ENCODE measurements at regions not wholly inside any gene's neighbourhood (a gene's known extent, or its start where the extent isn't known, plus 50 kb on each side); places are given as distances from the start of the nearest gene placed in this dataset.
"Not testable (repeated sequence)": the region's sequence is repeated elsewhere in the genome, so short reads cannot be mapped to it uniquely, and the experiment has no call there.

DNA sequence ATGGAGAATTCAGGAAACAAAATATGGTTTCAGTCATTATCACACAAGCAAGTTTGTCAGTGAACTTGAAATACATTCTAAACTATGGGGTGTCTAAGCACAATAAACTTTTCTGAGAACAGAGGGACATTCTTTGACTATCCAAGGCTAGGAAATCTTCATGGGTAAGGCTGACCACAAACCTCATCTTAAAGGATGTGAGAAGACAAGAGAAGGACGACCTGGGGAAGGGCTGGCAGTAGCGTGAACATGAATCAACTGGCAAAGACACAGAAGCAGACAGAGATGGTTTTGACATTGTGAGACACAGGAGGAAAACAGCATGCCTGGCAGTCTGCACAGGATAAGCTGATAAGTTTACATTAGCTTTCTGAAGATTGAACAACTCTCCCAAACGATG lies 752.4 kb upstream of the SLC8A1 start:
- no peaks in the 10 kb centered on the region for H3K9me3 ChIP-seq
- H3K4me3 ChIP-seq, result no peak overlapping the region
- peaks cover 0 to 4% (median 0%) of the 10 kb centered on the region in 4 donors for H3K4me1 ChIP-seq
- no peaks in the 10 kb centered on the region for H3K27me3 ChIP-seq
- WGBS, 5 donors, result 44 to 58% (median 54%) methylated on average over 3 of the region's 3 CpGs
- no peak overlapping the region for H3K27ac ChIP-seq
- H3K36me3 ChIP-seq, result no peaks in the 10 kb centered on the region
- no peak for DNase-seq
- no peak for TF ChIP-seq POLR2AphosphoS5 (IDR thresholded peaks at IDR 0.05)
- TF ChIP-seq POLR2A (IDR thresholded peaks at IDR 0.05), result no peak
- TF ChIP-seq, protein P1, sequence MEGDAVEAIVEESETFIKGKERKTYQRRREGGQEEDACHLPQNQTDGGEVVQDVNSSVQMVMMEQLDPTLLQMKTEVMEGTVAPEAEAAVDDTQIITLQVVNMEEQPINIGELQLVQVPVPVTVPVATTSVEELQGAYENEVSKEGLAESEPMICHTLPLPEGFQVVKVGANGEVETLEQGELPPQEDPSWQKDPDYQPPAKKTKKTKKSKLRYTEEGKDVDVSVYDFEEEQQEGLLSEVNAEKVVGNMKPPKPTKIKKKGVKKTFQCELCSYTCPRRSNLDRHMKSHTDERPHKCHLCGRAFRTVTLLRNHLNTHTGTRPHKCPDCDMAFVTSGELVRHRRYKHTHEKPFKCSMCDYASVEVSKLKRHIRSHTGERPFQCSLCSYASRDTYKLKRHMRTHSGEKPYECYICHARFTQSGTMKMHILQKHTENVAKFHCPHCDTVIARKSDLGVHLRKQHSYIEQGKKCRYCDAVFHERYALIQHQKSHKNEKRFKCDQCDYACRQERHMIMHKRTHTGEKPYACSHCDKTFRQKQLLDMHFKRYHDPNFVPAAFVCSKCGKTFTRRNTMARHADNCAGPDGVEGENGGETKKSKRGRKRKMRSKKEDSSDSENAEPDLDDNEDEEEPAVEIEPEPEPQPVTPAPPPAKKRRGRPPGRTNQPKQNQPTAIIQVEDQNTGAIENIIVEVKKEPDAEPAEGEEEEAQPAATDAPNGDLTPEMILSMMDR (IDR thresholded peaks at IDR 0.05), result no peak
- no peak for TF ChIP-seq EP300 (IDR thresholded peaks at IDR 0.05)
- intact Hi-C loops (cut with DNase I; ENCODE audit: low total_unique reads), result no loop called here

DNA sequence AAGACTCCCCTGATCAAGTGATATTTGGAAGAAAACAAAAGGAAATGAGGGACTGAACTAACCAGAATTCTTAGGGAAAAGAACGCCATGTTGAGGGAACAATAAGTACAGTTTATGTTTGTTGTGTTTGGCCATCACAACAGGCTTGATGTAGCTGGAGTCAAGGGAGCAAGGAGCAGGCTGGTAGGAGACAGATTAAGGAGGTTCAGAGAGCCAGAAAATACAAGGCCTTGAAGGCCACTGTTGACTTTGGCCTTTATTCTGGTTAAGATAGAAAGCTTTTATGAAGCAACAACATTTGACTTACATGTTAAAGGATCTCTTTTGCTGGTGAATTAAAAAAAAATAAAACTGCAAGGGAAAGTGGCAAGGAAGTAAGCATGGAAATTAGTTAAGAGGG lies 754.1 kb upstream of the SLC8A1 start:
- intact Hi-C loops (cut with DNase I; ENCODE audit: low total_unique reads), result no loop called here
- H3K9me3 ChIP-seq, result no peaks in the 10 kb centered on the region
- H3K4me1 ChIP-seq, result peaks cover 0 to 4% (median 0%) of the 10 kb centered on the region in 4 donors
- 33 to 60% (median 40%) methylated on average over 1 of the region's 1 CpG for WGBS, 5 donors
- no peak for TF ChIP-seq POLR2AphosphoS5 (IDR thresholded peaks at IDR 0.05)
- TF ChIP-seq POLR2A (IDR thresholded peaks at IDR 0.05), result no peak
- no peak for TF ChIP-seq EP300 (IDR thresholded peaks at IDR 0.05)
- TF ChIP-seq, protein P1 (IDR thresholded peaks at IDR 0.05), result no peak
- no peaks in the 10 kb centered on the region for H3K27me3 ChIP-seq
- H3K4me3 ChIP-seq, result no peak overlapping the region
- no peaks in the 10 kb centered on the region for H3K36me3 ChIP-seq
- H3K27ac ChIP-seq, result no peak overlapping the region
- DNase-seq, result no peak

DNA sequence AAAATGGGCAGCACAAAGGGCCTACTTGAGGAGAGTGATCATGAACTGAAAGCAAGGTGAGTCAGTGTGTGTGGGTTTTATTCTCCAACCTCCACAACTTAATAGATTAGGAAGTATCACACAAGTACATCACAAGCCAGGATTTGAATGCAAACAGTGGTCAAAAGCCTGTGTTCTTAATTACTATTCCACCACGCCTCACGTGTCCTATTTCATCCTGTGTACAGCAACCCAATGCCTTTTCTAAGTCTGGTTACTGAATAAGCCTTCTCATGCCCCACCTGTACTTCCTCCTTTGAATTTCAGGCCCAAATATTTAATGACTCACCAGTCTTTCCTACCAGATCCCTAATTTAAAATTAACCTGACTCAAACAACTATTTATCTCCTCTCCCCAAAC lies 755.7 kb upstream of the SLC8A1 start:
- DNase-seq, result peak in 1 of 2 donors; percentile 3
- peaks cover 0 to 4% (median 0%) of the 10 kb centered on the region in 4 donors for H3K4me1 ChIP-seq
- H3K27ac ChIP-seq, result no peak overlapping the region
- H3K9me3 ChIP-seq, result no peaks in the 10 kb centered on the region
- H3K36me3 ChIP-seq, result no peaks in the 10 kb centered on the region
- intact Hi-C loops (cut with DNase I; ENCODE audit: low total_unique reads), result no loop called here
- 50 to 71% (median 62%) methylated on average over 2 of the region's 2 CpGs for WGBS, 5 donors
- TF ChIP-seq, protein P1 (IDR thresholded peaks at IDR 0.05), result no peak
- TF ChIP-seq POLR2A (IDR thresholded peaks at IDR 0.05) (no peak), EP300 (IDR thresholded peaks at IDR 0.05) (no peak), POLR2AphosphoS5 (IDR thresholded peaks at IDR 0.05) (no peak)
- no peaks in the 10 kb centered on the region for H3K27me3 ChIP-seq
- H3K4me3 ChIP-seq, result no peak overlapping the region

DNA sequence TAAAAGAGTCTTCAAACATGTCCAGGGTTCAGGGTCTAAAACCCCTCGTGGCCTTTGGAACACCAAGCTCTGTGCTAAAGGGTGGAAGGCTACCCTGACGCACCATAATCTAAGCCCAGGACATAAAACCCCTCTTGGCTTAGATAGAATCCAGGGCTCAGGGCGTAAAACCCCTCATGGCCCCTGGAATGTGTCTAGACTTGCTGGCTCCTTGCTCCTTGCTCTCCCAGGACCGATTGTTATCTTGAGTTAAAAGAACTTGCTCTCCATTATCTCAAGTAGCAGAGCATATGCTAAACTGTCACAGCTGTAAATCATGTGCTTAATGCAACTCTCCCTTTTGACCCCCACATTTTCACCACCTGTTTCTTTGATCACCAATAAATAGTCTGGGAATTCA lies 758.1 kb upstream of the SLC8A1 start:
- WGBS, 5 donors, result 62 to 76% (median 75%) methylated on average over 4 of the region's 4 CpGs
- DNase-seq; H3K9me3 ChIP-seq; H3K27ac ChIP-seq; H3K4me1 ChIP-seq; H3K4me3 ChIP-seq; H3K36me3 ChIP-seq; intact Hi-C loops (cut with DNase I; ENCODE audit: low total_unique reads); H3K27me3 ChIP-seq: not testable (repeated sequence)

DNA sequence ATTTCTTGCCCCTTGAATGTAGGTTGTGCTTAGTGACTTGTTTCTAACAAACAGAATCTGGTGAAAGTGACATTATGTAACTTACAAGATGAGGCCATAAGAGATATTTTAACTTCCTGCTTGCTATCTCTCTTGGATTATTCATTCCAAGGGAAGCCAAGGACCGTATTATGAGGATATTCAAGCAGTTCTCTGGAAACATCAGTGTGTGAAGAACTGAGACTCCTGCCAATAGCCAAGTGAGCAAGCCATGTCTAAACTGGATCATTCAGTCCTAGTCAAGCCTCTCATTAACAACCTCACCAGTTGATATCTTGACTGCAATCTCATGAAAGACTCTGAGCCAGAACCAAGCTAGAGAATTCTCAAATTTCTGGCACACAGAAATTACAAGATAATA lies 765.1 kb upstream of the SLC8A1 start:
- WGBS, 5 donors, result 53 to 75% (median 60%) methylated on average over 1 of the region's 1 CpG
- TF ChIP-seq EP300 (IDR thresholded peaks at IDR 0.05), result no peak
- TF ChIP-seq, protein P1 (IDR thresholded peaks at IDR 0.05), result no peak
- TF ChIP-seq POLR2A (IDR thresholded peaks at IDR 0.05), result no peak
- TF ChIP-seq POLR2AphosphoS5 (IDR thresholded peaks at IDR 0.05), result no peak
- intact Hi-C loops (cut with DNase I; ENCODE audit: low total_unique reads), result no loop called here
- no peaks in the 10 kb centered on the region for H3K27me3 ChIP-seq
- H3K4me1 ChIP-seq, result no peaks in the 10 kb centered on the region
- H3K4me3 ChIP-seq, result no peak overlapping the region
- H3K9me3 ChIP-seq, result peaks cover 0 to under 1% (median 0%) of the 10 kb centered on the region in 4 donors
- H3K27ac ChIP-seq, result no peak overlapping the region
- no peaks in the 10 kb centered on the region for H3K36me3 ChIP-seq
- no peak for DNase-seq

All from stomach (tissue), 8 donors.